Midbrain (tissue), 1 donor: ENCODE measurements at regions not wholly inside any gene's neighbourhood (a gene's known extent, or its start where the extent isn't known, plus 50 kb on each side); places are given as distances from the start of the nearest gene placed in this dataset.

Experiments
- DNase-seq: peaks from one replicate; lab custom pipeline; 2025; lab: John Stamatoyannopoulos, UW

- no peak for DNase-seq
These were observed 433.9 kb downstream of the SIPA1L2 start for GRCh38 chr1:232196042-232196441.

GRCh38 chr1:232194424-232194823 lies 435.5 kb downstream of the SIPA1L2 start:
- DNase-seq: no peak

- no peak for DNase-seq
These were observed 436.5 kb downstream of the SIPA1L2 start for GRCh38 chr1:232193451-232193783.

- DNase-seq: no peak
These were observed 437.0 kb downstream of the SIPA1L2 start for GRCh38 chr1:232192781-232193450.

- DNase-seq: no peak
These were observed 438.4 kb downstream of the SIPA1L2 start for GRCh38 chr1:232191560-232191959.

GRCh38 chr1:232188318-232188717 lies 441.6 kb downstream of the SIPA1L2 start:
- DNase-seq: no peak

GRCh38 chr1:232186931-232187330 lies 443.0 kb downstream of the SIPA1L2 start:
- DNase-seq: no peak

GRCh38 chr1:232184561-232185530 lies 445.1 kb downstream of the SIPA1L2 start:
- peak; percentile 29 for DNase-seq

- no peak for DNase-seq
These were observed 446.1 kb downstream of the SIPA1L2 start for GRCh38 chr1:232183802-232184201.

GRCh38 chr1:232183266-232183800 lies 446.6 kb downstream of the SIPA1L2 start:
- DNase-seq: no peak

GRCh38 chr1:232182236-232182635 lies 447.7 kb downstream of the SIPA1L2 start:
- no peak for DNase-seq

- DNase-seq: no peak
These were observed 449.2 kb downstream of the SIPA1L2 start for GRCh38 chr1:232180779-232181136.

- DNase-seq: no peak
These were observed 449.8 kb downstream of the SIPA1L2 start for GRCh38 chr1:232179896-232180778.

GRCh38 chr1:232178191-232178590 lies 451.7 kb downstream of the SIPA1L2 start:
- DNase-seq: no peak

- no peak for DNase-seq
These were observed 452.5 kb downstream of the SIPA1L2 start for GRCh38 chr1:232177438-232177837.

- DNase-seq: no peak
These were observed 453.7 kb downstream of the SIPA1L2 start for GRCh38 chr1:232176222-232176621.

GRCh38 chr1:232174306-232174705 lies 455.6 kb downstream of the SIPA1L2 start:
- DNase-seq: no peak

GRCh38 chr1:232172563-232172962 lies 457.4 kb downstream of the SIPA1L2 start:
- no peak for DNase-seq

- DNase-seq: no peak
These were observed 459.0 kb downstream of the SIPA1L2 start for GRCh38 chr1:232170909-232171308.

- DNase-seq: no peak
These were observed 460.5 kb downstream of the SIPA1L2 start for GRCh38 chr1:232169436-232169835.

GRCh38 chr1:232168508-232168907 lies 461.4 kb downstream of the SIPA1L2 start:
- DNase-seq: no peak

- DNase-seq: no peak
These were observed 463.0 kb downstream of the SIPA1L2 start for GRCh38 chr1:232166942-232167341.
